HG03135 (cell line): ENCODE measurements at regions not wholly inside any gene's neighbourhood (a gene's known extent, or its start where the extent isn't known, plus 50 kb on each side); places are given as distances from the start of the nearest gene placed in this dataset.

ENCODE experiments used
- ATAC-seq: cut with Tn5 transposase; IDR thresholded peaks from one replicate; pipeline ENCODE4 v1.9.1; 2021; ENCODE audit warnings: mild to moderate bottlenecking, moderate library complexity; ENCODE audit not compliant: unreplicated experiment

DNA sequence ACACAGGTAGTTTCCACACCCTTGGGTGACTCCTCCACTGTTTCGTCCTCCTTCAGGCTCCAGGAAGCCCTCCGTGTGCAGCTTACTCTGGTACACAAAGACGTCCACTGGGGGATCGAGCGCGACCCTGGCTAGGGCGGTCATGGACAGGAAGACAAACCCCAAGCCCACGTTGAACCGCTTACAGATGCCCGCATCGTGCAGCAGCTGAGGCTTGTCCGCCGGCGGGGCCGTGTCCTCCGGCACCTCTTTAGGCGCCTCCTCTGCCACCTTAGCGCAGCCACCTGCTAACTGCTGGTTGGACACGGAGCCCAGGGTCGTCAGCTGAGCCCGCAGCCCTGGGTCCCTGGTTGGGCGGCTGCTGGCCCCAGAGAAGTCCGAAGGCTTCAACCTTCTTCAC lies 309.0 kb upstream of the BTBD3 start:
- ATAC-seq = no peak

DNA sequence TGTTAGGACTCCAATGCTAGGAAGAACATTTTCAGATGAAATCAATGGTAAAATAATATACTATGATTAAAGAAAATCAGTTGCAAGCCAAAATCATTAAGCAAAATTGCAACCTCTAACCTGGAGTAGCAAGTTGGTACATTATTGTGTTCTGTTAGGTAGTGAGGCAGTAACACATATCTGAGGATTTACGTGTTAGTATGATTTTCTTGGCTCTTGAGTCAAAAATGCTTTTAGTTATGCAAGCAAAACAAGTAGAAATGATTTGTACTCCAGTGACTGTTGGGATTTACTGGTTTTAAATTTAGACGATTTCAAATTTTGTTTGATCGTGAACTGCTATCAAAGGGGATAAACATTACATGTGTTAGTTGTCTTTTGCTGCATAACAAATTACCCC lies 293.0 kb upstream of the BTBD3 start:
- no peak for ATAC-seq

GRCh38 chr20:11626551-11626950 lies 291.1 kb upstream of the BTBD3 start:
- ATAC-seq = no peak

GRCh38 chr20:11642866-11643265 lies 274.8 kb upstream of the BTBD3 start:
- no peak for ATAC-seq

- ATAC-seq = no peak
These were observed 271.3 kb upstream of the BTBD3 start for GRCh38 chr20:11646359-11646758.

- no peak for ATAC-seq
These were observed 267.1 kb upstream of the BTBD3 start for GRCh38 chr20:11650566-11650965.

DNA sequence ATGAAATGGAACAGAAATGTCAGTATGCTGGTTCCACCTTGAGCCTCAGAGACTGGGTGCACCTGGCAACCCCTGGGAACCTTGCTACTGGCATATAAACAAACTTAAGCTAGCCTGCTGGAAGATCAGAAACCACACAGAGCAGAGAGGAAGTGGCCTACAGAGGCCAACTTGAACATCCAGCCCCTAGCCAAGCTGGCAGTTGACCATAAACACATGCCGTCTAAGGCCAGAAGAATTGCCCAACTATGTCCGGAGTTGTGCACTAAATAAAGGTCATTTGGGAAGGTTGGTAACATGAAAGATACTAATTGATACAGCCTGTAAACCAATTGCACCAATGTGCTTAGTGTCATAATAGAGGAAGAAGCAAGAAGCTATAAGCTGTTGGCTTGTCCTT lies 266.6 kb upstream of the BTBD3 start:
- ATAC-seq = no peak

GRCh38 chr20:11651647-11652046 lies 266.0 kb upstream of the BTBD3 start:
- no peak for ATAC-seq

GRCh38 chr20:11652128-11652527 lies 265.6 kb upstream of the BTBD3 start:
- no peak for ATAC-seq

- ATAC-seq = no peak
These were observed 262.9 kb upstream of the BTBD3 start for GRCh38 chr20:11654766-11655165.

GRCh38 chr20:11660673-11661072 lies 257.0 kb upstream of the BTBD3 start:
- no peak for ATAC-seq

GRCh38 chr20:11671015-11671511 lies 246.6 kb upstream of the BTBD3 start:
- ATAC-seq = no peak

DNA sequence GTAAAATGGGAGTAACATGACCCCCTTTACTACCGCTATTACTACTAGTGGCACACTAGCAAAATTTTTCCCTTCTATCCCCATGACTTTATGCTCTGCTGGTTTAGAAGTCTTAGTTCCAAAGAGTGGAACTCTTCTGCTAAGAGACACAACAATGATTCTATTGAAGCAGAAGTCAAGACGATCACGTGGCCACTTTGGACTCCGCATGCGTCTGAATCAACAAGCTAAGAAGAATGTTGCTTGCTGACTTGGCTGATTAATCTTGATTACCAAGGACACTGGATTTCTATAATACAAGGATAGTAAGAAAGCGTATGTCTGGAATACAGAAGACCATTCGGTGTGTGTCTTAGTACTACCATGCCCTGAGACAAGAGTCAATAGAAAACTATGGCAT lies 244.7 kb upstream of the BTBD3 start:
- no peak for ATAC-seq

- no peak for ATAC-seq
These were observed 241.6 kb upstream of the BTBD3 start for GRCh38 chr20:11675920-11676629.

DNA sequence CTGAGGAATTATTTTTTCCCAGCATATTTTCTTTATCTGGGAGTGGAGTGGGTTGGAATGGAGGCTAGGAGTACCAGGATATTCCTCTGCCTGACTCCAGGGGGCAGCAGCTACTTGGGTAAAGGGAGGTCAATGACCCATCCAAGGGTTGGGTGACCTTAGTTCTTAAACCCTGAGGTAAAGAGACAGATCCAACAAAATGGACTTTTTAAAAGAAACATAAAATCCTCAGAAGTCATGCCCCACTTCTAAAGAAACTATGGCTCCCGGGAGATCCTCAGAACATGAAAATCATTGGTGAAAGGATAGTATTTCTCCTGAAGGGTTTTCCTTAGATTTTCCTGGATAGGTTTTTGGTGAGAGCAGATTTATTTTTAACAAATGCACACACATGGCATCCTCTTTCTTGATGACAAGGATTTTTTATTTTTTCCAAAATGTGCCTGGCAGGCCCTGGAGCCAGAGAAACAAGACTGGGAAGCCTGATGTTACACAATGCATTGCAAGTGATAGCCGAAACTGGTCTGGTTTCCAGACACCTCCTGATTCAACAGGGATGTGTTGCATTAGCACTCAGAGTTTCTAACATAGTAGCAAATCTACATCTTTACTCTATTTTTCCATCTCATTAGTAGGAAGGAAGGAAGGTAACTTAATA lies 240.9 kb upstream of the BTBD3 start:
- no peak for ATAC-seq

DNA sequence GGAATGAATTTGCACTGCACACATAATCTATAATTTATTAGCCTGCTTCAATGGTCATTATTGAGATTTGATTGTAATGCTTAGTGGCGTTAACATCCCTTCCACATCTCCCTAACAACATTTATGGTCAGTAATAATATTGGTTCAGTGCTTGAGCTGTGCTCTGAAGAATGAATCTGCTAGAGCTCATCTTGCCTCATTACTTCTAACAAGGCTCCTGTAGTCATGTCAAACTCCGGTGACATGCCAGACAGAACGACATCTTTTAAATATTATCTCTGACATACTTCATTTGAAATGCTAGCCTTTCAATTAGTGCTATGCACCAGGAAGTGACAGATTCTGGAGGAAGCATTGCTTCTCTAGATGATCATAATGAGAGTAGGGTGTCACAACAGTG lies 240.3 kb upstream of the BTBD3 start:
- no peak for ATAC-seq

- no peak for ATAC-seq
These were observed 239.9 kb upstream of the BTBD3 start for GRCh38 chr20:11677836-11678235.

GRCh38 chr20:11682285-11682684 lies 235.4 kb upstream of the BTBD3 start:
- no peak for ATAC-seq

GRCh38 chr20:11686195-11686594 lies 231.5 kb upstream of the BTBD3 start:
- ATAC-seq = no peak

DNA sequence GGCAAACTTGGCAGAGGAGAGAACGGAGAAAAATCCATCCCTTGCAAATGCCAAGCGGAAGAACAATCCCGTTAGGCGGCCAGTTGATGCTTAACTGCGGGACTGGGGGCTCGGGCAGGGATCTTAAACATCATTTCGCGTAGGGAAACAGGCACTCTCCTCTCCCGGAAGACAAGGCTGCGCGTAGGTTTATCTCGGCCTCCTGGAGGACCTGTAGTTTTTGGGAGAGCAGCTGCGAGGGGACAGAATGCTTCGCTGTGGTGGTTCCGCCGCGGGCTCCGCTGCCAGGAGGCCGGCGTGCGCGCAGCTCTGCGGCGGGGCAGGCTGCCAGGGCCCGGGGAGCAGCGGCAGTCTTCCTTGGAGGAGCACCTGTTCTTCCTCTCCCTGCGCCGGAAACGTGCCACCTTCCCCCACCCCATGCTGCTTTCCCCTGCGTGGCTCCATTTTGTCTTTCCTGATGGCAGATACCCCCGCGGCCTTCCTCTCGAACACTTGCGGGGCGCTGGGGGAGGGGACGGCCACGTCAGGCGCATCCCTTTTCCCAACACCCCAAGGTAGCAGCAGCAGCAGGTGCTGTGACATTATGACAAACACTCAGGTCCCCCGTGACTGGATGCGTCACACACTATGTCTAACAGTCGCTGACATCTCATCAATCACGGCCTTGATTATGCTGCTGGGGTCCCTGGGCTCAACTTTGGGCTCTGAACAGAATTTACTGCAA lies 230.7 kb upstream of the BTBD3 start:
- no peak for ATAC-seq

- no peak for ATAC-seq
These were observed 230.0 kb upstream of the BTBD3 start for GRCh38 chr20:11687546-11688292.
